A673 (cell line): ENCODE measurements at regions not wholly inside any gene's neighbourhood (a gene's known extent, or its start where the extent isn't known, plus 50 kb on each side); places are given as distances from the start of the nearest gene placed in this dataset.

ENCODE experiments used
- CTCF ChIP-seq: fragments of 300-800, 200-600 bp; sonication (generic); conservative IDR thresholded peaks from 2 replicates; pipeline ENCODE4 v1.5.1; 2017; ENCODE audit warnings: low read depth, mild to moderate bottlenecking, antibody characterized with exemption, low read length, moderate library complexity, mixed read lengths
- EZH2 ChIP-seq: fragments of 200-600 bp; sonication (generic); IDR thresholded peaks from 2 replicates; pipeline ENCODE4 v1.6.1; 2017; ENCODE audit warnings: borderline replicate concordance, low read depth, mild to moderate bottlenecking, mixed read lengths, antibody characterized with exemption, low read length; ENCODE audit not compliant: poor library complexity, severe bottlenecking

- no peak for TF ChIP-seq EZH2
- TF ChIP-seq CTCF, result no peak
Measured at GRCh38 chr2:223147431-223147830, 95.4 kb downstream of the KCNE4 start.
